Activated naive CD4-positive, alpha-beta T cell treated with anti-CD3 and anti-CD28 coated beads, Interleukin-2, amount 50 U/mL, for 72 hours (primary cell): ENCODE measurements at regions not wholly inside any gene's neighbourhood (a gene's known extent, or its start where the extent isn't known, plus 50 kb on each side); places are given as distances from the start of the nearest gene placed in this dataset.

ENCODE experiments used
- ATAC-seq, 2 donors: fragments of 150-1000 bp; cut with Tn5 transposase; 2 replicates each; pipeline ENCODE4 v1.10.0; 2021; ENCODE audit warnings: mild to moderate bottlenecking in 2 of 2, moderate library complexity in 2 of 2
- DNase-seq, 2 donors: peaks; one replicate each; pipeline ENCODE4 v3.0.0; 2021 to 2022; ENCODE audit warnings: low spot score in 2 of 2
- H3K27ac Mint-ChIP-seq, 2 donors: one replicate each; pipeline ENCODE4 v1.8.0; 2022; ENCODE audit warnings: mild to moderate bottlenecking in 2 of 2, mixed read lengths in 2 of 2
- H3K36me3 Mint-ChIP-seq, 2 donors: one replicate each; pipeline ENCODE4 v1.8.0; 2022; ENCODE audit warnings: mixed read lengths in 2 of 2
- H3K9me3 Mint-ChIP-seq, 2 donors: one replicate each; pipeline ENCODE4 v1.8.0; 2022; ENCODE audit warnings: mixed read lengths in 2 of 2

DNA sequence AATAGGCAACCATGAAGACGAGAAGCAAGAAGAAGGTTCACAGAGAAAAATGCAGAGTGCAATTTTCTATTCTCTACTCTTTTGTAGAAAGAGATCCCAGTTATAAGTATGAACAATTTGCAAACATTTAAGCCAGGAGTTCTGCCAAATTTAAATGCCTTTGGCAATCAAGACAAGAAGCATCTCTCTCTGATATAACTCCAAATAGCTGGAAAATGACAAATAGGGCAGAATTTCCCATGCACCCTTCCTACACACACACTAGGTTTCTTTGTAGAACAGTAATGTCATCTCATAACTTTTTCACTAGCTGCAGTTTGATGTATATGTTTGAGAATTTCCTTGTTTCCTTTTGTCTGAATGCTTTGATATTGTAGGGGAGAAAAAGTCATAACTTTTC, 333.5 kb upstream of the AZI2 start:
- no peak for DNase-seq

DNA sequence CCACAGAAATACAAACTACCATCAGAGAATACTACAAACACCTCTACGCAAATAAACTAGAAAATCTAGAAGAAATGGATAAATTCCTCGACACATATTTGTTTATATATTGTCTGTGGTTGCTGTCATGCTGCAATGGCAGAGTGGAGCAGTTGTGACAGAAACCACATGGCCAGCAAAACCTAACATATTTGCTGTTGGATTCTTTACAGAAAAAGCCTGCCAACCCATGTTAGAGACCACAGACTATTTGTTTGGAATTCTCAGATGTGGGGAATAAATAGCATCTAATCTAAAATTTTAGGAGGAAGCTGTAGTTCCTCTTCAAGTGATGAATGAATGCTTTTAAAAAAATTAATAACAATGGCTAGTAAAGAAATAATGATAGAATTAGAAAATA, 341.6 kb upstream of the AZI2 start:
- Mint-ChIP-seq H3K9me3 (peaks cover 4 to 6% of the 10 kb centered on the region in 2 donors), H3K36me3 (no peaks in the 10 kb centered on the region), H3K27ac (no peak overlapping the region)
- no peak for DNase-seq
- ATAC-seq: no peak

More for the DNA sequence above, 333.5 kb upstream of the AZI2 start:
- Mint-ChIP-seq H3K9me3 (peaks cover 0 to 6% of the 10 kb centered on the region in 2 donors), H3K36me3 (no peaks in the 10 kb centered on the region), H3K27ac (no peak overlapping the region)
- no peak for ATAC-seq

DNA sequence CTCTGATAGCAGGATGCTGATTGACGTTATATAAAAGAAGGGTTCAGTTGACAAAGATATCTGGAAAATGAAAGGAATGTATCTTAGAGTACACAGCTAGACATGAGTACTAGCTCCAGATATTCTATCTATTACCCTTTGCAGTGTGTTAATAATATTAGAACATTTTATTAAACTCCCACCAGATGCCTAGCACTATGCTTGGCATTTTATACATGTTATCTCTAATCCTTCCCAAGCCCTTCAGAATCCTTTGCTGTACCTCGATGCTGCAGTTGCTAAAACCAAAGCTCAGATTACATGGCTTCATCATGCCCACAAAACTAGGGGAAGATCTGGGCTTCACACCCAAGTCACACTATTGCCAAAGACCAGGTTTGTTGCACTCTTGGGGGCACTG, 350.1 kb upstream of the AZI2 start:
- Mint-ChIP-seq H3K36me3 (no peaks in the 10 kb centered on the region), H3K27ac (no peak overlapping the region), H3K9me3 (peaks cover 0 to 3% of the 10 kb centered on the region in 2 donors)
- DNase-seq (no peak), ATAC-seq (no peak)

DNA sequence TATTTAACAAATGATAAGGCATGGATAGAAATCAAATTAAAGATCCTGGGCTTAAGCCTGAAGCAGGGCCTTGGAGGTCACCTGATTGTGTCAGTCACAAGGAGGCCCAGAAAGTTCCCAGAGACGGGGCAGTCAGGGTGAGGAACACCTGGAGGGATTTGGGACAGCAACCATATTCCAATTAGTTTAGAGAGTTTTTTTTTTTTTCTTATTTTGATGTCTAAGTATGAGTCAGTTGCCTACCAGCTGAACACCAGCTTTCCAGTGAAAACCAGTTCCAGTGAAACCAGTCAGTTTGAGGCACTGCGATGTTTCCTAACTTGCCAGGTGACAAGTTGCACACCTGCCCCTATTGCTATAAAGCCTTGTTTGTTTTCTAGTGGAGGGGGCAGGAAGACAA, 350.7 kb upstream of the AZI2 start:
- ATAC-seq (no peak), DNase-seq (no peak)
- H3K36me3 Mint-ChIP-seq: no peaks in the 10 kb centered on the region
- peaks cover 0 to 4% of the 10 kb centered on the region in 2 donors for H3K9me3 Mint-ChIP-seq
- no peak overlapping the region for H3K27ac Mint-ChIP-seq

DNA sequence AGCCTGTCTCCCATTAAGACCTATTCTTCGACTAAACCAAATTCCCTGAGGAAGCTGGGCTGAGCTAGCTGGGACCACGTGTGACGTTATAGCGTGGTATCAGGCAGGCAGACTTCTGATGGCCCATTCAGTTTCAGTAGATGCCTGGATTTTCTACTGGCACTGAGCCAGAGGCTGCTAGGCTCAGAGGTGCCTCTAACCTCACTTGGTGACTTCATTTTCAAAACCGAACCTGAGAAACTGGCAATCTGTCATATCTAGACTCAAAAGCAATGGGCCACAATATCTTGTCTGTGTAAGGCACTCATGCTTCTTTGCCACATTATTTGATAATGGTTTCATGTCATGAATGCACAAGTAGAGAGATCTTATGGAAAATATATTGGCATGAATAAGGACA, 352.1 kb upstream of the AZI2 start:
- no peak overlapping the region for H3K27ac Mint-ChIP-seq
- H3K36me3 Mint-ChIP-seq: no peaks in the 10 kb centered on the region
- ATAC-seq (no peak), DNase-seq (no peak)
- peaks cover 0 to 4% of the 10 kb centered on the region in 2 donors for H3K9me3 Mint-ChIP-seq

DNA sequence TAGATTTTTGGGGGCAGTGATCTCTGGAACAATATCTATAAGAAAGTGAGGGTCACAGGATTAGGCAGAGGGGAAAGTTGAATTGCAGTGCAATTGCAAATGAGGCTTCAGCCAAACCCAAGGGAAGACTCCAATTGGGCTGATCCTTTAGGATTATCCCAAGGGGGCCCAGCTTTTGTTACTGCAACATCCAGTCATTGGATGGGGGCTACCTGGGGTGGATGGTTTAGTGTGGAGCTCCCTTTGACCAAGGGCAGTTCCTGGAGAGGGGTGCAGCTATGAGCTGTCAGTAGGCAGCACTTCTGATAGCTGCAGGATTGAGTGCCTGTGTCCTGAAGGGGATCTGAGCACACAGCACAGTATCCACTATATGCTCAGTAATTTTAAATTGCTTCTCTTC, 355.2 kb upstream of the AZI2 start:
- peaks cover 0 to 4% of the 10 kb centered on the region in 2 donors for H3K36me3 Mint-ChIP-seq
- ATAC-seq: no peak
- no peak for DNase-seq
- peaks cover 4 to 7% of the 10 kb centered on the region in 2 donors for H3K9me3 Mint-ChIP-seq
- no peak overlapping the region for H3K27ac Mint-ChIP-seq

DNA sequence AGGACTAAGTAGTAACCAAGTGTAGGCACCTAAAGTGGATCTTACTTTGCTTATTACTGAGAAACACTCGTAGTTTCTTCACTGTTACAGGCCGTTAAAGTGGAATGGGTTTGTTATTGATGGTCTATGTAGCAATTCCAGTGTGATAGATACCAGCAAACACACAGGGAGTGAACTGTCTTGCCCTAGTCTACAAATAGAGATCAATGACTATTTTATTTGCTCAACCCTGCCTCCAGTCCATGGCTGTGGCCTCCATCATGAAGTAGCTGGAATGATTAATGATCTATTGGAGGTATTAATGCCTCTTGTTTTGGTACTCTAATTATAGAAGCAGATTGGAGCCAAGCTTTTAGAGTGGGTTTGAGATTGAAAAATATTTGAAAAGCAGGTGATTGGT, 362.7 kb upstream of the AZI2 start:
- DNase-seq (no peak), ATAC-seq (no peak)
- Mint-ChIP-seq H3K9me3 (peaks cover 4 to 7% of the 10 kb centered on the region in 2 donors), H3K27ac (no peak overlapping the region), H3K36me3 (peaks cover 0 to 4% of the 10 kb centered on the region in 2 donors)

DNA sequence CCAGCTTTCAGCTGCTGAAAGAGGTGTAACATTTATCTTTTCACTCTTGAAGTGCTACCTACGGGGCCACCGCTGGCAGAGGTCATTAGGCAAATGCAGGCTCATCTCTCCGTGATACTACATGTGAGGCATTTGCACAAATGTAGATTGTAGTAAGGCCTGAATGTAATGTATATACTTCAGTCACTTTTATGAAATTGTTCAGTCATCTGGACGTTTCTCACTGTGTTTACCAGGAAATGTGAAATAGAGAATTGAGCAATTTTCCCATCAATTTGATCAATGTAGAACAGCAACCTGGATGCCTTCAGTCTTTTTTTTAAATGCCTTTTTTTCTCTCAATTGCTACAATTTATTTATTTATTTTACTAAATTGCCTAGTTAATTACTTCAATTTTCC, 368.3 kb upstream of the AZI2 start:
- Mint-ChIP-seq H3K9me3 (peaks cover 6 to 12% of the 10 kb centered on the region in 2 donors), H3K36me3 (peaks cover 0 to 2% of the 10 kb centered on the region in 2 donors), H3K27ac (no peak overlapping the region)
- ATAC-seq (no peak), DNase-seq (no peak)

DNA sequence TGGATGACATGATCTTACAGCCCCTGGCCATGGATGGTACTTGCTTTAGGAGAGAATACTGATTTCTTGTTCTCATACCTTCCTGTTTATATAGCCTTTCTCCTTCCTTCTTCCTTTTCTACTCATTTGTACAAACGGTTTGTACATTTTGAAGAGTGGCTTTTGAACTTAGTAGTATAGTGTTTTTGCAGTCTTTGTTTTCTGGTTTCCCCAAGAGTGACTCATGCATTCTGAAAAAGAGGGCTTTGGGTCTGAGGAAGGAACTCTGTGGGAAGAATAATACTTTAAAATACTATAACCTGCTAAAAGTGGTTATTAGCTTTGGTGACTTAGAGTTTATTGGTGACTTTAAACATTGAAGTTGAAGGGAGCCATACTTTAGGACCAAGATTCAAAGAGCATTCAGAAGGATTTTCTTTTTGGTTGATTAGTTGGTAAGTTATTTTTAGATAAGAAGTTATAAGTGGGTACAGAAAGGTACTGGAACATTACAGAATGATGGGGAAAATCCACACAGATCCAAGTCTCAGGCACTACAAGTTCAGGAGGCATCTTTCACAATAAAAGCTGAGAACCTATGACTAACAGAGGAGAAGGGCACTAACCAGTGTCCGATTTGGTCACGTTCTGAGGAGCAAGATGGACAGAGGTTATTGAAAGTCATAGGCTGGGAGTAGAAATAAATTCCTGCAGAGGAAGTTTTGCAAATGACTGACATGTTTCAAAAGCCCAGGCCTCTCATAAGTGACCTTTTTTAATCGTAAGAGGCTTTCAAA, 369.6 kb upstream of the AZI2 start:
- Mint-ChIP-seq H3K27ac (no peak overlapping the region), H3K36me3 (peaks cover 0 to 5% of the 10 kb centered on the region in 2 donors), H3K9me3 (peaks cover 11 to 16% of the 10 kb centered on the region in 2 donors)
- ATAC-seq (no peak), DNase-seq (no peak)

DNA sequence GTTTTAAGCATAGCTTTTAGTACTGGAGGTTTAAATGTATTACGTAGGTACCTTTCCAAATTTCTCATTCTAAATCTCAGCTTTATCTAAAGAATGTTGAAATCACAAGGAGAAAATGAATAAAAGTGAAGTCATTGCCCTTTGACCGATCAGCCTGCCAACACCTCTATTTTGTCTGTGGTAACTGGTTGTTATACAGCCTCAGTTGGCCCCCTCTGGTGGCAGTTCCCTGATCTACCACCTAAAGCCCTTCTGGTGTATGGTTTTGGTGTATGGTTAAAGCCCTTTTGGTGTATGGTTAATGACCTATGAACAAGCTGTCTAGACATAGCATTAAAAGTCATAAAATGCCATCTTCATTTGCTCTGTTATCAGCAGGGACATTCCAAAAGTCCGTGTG, 378.2 kb upstream of the AZI2 start:
- Mint-ChIP-seq H3K9me3 (peaks cover 21 to 25% of the 10 kb centered on the region in 2 donors), H3K27ac (no peak overlapping the region), H3K36me3 (peaks cover 0 to 4% of the 10 kb centered on the region in 2 donors)
- peak in 1 of 2 donors; percentile 10 for DNase-seq
- ATAC-seq: no peak

DNA sequence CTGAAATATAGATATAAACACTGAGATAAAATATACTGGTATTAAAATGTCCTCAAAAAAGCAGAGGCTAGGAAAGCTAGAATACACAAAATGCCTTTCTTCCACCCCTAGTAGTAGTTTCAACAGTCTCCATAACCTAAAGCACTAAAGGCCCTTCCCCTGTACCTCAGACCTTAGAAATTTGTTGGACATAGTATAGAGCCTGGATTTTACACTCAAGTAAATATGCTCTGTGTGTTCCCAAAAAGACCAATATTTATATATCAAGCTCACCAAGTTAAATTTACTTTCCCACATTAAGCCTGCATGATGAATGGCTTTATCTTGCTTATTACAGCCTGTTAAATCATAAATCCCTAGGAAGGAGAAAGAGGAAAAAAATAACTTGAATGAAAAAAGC, 378.7 kb upstream of the AZI2 start:
- DNase-seq: no peak
- peaks cover 16 to 20% of the 10 kb centered on the region in 2 donors for H3K9me3 Mint-ChIP-seq
- H3K27ac Mint-ChIP-seq: no peak overlapping the region
- no peak for ATAC-seq
- H3K36me3 Mint-ChIP-seq: no peaks in the 10 kb centered on the region

DNA sequence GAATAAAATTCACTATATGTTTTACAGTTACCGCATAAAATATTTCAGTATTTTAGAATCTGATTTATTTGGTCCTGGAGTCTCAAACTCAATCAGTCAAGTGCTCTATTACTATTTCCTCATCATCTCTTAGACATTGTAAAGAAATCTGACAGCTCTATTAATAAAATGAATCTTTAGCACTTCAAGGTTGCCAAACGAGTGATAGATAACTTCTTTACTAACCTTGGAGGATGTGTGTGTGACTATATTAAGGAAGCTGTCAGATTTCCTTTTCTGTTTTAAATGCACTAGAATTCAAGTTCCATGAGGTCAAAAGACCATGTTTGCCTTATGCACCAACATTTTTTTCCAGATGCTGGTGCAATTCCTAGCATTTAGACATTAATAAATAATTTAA, 389.8 kb upstream of the AZI2 start:
- Mint-ChIP-seq H3K36me3 (peaks cover 6 to 18% of the 10 kb centered on the region in 2 donors), H3K9me3 (peaks cover 12 to 19% of the 10 kb centered on the region in 2 donors), H3K27ac (no peak overlapping the region)
- ATAC-seq: no peak
- DNase-seq: no peak

DNA sequence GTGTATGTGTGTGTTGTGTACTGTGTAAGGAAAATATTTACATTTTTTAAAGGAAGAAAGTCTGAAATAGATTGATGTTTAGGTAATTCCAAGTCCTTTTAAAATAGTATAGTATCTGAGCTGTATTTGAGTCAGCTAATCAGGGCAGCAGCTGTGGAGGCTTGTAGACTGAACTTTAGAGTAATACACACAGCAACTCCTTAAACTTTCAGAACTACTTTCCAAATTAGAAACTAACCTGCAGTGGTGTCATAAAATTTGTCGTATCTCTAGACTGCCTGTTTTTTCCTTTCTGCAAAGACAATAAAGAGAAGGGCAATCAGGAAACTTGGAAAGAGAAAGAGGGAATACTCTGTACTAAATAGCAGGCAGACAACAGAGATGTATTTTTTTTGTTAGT, 391.0 kb upstream of the AZI2 start:
- H3K36me3 Mint-ChIP-seq: peaks cover 0 to 12% of the 10 kb centered on the region in 2 donors
- H3K27ac Mint-ChIP-seq: no peak overlapping the region
- peaks cover 4 to 8% of the 10 kb centered on the region in 2 donors for H3K9me3 Mint-ChIP-seq
- ATAC-seq: no peak
- DNase-seq: no peak

DNA sequence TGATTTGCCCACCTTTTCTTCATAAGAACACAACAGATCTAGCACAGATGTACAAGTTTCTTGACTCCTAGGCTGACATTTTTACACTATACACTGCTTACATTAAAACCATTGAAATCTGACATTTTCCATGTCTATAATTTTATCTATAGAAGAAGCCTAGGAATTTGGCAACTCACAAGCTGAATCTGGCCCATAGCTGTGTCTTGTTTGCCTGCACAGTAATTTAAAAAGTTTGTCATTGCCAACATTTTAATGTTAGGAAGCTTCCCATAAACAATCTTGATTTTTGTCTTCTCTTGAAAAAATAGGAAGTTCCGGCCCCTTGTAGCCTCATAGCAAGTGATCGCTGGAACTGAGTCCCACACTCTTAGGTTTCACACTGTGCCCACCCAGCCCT, 394.6 kb upstream of the AZI2 start:
- DNase-seq (no peak), ATAC-seq (no peak)
- H3K27ac Mint-ChIP-seq: no peak overlapping the region
- H3K36me3 Mint-ChIP-seq: no peaks in the 10 kb centered on the region
- H3K9me3 Mint-ChIP-seq: peaks cover 6% of the 10 kb centered on the region in 2 donors

DNA sequence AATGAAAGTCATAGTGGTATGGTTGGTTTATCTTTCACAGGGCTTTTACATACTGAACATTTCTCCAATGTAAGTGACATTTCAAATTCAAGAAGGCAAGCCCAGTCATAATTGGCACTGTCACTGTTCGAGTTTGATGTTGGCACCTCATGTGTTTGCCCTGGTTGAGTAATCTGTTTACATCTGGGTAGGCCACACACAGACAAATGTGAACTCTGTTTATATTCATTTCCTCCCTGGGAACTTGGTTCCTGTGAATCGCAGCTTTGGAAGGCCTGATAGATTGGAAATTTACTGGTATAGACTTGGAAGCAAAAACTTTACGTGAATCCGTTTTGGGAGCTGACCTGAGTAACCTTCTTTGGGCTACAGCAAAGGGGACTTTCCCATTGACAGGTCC, 395.2 kb upstream of the AZI2 start:
- no peak for DNase-seq
- Mint-ChIP-seq H3K36me3 (no peaks in the 10 kb centered on the region), H3K9me3 (peaks cover 8 to 11% of the 10 kb centered on the region in 2 donors), H3K27ac (no peak overlapping the region)
- no peak for ATAC-seq

DNA sequence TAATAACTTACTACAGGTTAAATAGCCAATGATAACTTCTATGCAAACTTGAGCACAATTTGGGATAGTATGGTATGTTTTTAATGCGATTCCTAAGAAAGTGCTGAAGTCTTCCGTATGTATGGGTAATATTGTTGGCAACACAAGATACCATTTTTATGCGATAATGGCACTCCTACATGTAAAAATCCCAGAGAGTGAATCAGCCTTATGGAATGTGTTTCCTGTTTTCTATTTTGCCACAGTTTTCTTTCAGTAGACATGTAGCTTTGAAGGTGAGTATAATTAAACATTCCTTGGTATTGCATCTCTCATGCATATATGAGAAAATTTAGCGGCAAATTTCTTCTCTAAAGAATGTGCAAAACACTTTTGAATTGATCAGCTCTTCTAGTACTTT, 396.8 kb upstream of the AZI2 start:
- Mint-ChIP-seq H3K36me3 (peaks cover 0 to 5% of the 10 kb centered on the region in 2 donors), H3K9me3 (peaks cover 20 to 21% of the 10 kb centered on the region in 2 donors), H3K27ac (no peak overlapping the region)
- DNase-seq: no peak
- no peak for ATAC-seq

DNA sequence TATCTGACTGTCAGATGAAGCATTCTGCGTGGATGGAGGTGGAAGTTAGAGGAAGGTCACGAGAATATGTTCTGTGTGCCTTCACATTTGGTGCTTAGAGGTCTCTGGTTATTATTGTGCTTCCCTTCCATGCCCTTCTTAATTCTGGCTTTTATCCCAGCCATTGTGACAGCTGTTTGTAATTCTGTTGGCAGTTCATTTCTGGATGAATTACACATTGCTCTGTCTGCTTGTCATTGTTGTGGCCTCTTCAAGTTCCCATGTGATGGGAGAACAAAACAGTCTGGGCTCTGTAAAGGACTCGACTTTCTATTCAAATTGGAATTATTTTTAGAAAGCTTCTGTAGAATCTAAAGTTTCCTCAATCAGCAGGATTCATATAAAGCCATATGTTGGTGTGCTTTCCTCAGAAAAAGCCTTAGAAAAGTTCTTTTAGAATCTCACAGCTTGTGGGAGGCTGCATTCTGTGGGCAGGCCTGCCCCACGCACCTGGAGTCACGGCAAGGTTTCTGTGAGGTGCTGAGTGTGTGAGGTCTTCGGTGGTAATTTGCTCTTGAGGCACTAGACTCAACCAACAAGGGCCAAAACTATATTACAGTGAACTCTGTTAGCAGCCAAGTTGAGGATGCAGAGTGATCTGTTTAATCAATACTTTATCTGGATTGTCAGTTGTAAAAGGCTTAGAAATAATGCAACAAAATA, 397.4 kb upstream of the AZI2 start:
- H3K27ac Mint-ChIP-seq: no peak overlapping the region
- peaks cover 6 to 11% of the 10 kb centered on the region in 2 donors for H3K36me3 Mint-ChIP-seq
- peaks cover 26% of the 10 kb centered on the region in 2 donors for H3K9me3 Mint-ChIP-seq
- ATAC-seq (no peak), DNase-seq (no peak)

DNA sequence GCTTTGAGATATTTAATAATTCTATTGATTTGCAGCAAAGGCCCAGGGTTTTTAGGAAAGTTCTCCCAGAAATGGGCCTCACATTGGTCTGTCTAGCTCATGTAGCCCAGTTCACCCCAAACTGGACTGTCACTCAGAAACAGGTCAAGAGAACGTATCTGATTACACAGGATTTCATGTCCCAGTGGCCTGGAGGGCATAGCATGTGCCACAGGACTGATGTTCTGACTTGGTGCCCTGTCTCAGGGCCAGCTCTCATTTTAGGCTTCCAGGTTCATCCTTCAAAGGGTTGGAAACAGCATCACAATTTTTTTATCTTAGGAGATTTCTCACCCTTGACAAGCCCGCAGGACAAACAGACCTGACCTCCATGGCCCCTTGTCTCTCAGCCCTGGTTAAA, 398.4 kb upstream of the AZI2 start:
- DNase-seq: no peak
- Mint-ChIP-seq H3K36me3 (peaks cover 11 to 12% of the 10 kb centered on the region in 2 donors), H3K9me3 (peaks cover 26 to 33% of the 10 kb centered on the region in 2 donors), H3K27ac (no peak overlapping the region)
- ATAC-seq: no peak
